ENCODE measurements at regions not wholly inside any gene's neighbourhood (a gene's known extent, or its start where the extent isn't known, plus 50 kb on each side); places are given as distances from the start of the nearest gene placed in this dataset.

DNA sequence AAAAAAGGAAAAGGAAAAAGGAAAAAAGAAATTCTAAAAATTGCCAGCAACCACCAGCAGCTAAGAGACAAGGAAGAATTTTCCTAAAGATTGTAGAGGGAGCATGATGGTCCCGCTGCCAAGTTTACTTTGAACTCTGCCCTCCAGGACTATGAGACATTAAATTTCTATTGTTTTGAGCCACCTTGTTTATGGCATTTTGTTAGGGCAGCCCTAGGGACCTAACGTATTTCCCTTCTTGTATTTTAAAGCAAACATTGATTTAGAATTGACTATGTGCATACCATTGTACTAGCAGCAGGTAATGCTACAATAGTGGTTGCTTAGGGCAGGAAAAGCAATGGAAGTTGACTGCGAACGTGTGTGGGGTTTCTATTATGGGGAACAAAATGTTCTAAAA lies 1414.2 kb downstream of the EFNB2 start:
- no peak for TF ChIP-seq POLR2A (IDR thresholded peaks at IDR 0.05; ENCODE audit: extremely low read depth, insufficient read length)
- TF ChIP-seq, protein P1, sequence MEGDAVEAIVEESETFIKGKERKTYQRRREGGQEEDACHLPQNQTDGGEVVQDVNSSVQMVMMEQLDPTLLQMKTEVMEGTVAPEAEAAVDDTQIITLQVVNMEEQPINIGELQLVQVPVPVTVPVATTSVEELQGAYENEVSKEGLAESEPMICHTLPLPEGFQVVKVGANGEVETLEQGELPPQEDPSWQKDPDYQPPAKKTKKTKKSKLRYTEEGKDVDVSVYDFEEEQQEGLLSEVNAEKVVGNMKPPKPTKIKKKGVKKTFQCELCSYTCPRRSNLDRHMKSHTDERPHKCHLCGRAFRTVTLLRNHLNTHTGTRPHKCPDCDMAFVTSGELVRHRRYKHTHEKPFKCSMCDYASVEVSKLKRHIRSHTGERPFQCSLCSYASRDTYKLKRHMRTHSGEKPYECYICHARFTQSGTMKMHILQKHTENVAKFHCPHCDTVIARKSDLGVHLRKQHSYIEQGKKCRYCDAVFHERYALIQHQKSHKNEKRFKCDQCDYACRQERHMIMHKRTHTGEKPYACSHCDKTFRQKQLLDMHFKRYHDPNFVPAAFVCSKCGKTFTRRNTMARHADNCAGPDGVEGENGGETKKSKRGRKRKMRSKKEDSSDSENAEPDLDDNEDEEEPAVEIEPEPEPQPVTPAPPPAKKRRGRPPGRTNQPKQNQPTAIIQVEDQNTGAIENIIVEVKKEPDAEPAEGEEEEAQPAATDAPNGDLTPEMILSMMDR (IDR thresholded peaks at IDR 0.05; ENCODE audit: low read depth, low read length), result no peak

Data from NB4 (cell line).